HepG2 (cell line): ENCODE measurements at regions not wholly inside any gene's neighbourhood (a gene's known extent, or its start where the extent isn't known, plus 50 kb on each side); places are given as distances from the start of the nearest gene placed in this dataset.

Experiments
- ATAC-seq: fragments of 200-7000 bp; cut with Tn5 transposase; 3 replicates; pipeline ENCODE4 v1.9.1; 2020; ENCODE audit warnings: mild to moderate bottlenecking, moderate library complexity
- BruUV-seq: library from RNA; stranded (reverse); fragments of 400-500 nt; replicated peaks from 2 replicates; lab custom pipeline; 2021; lab: Mats Ljungman, UMichigan
- CTCF ChIA-PET: fragments of 300-600 bp; formaldehyde crosslinking; extraction: SDS; loops from one replicate; lab custom pipeline; 2021; ENCODE audit warnings: low total read pairs, inconsistent platforms, low intra/inter-chr PET ratio; lab: Yijun Ruan, JAX
- POLR2A ChIA-PET: fragments of 350-600 bp; sonication (Branson Sonifier 250); formaldehyde crosslinking; loops from one replicate; lab custom pipeline; 2020; ENCODE audit warnings: antibody characterized with exemption, inconsistent platforms; lab: Yijun Ruan, JAX
- DNase-seq: peaks from one replicate; pipeline ENCODE4 v3.0.0-alpha.2; 2015; ENCODE audit warnings: low spot score
- FAIRE-seq: peaks from 3 replicates; lab custom pipeline; 2011; peaks lifted over from hg19 to GRCh38; lab: Jason Lieb, UNC
- H2AFZ ChIP-seq: one replicate; pipeline ENCODE4 v1.6.1; 2011; ENCODE audit warnings: low read length, inconsistent platforms
- H3K27ac ChIP-seq: fragments of 300-600 bp; 3 replicates; pipeline ENCODE4 v1.8.0; 2011; ENCODE audit warnings: mixed run types, mild to moderate bottlenecking, mixed read lengths, low read length, inconsistent platforms; ENCODE audit not compliant: insufficient read depth; ENCODE audit errors: extremely low read length
- H3K27me3 ChIP-seq, 2 experiments: fragments of 200-600 bp in 1 of 2; 2 replicates in 1 of 2; 3 replicates in 1 of 2; pipeline versions ENCODE4 v1.6.0 to v1.8.0; 2011; ENCODE audit warnings: low read length in 2 of 2, mild to moderate bottlenecking in 2 of 2, moderate library complexity in 2 of 2, inconsistent platforms in 1 of 2; ENCODE audit not compliant: insufficient read depth in 2 of 2, control insufficient read depth in 1 of 2
- H3K36me3 ChIP-seq, 2 experiments: fragments of 200-600 bp in 1 of 2; replicated peaks in 1 of 2; 2 replicates in 1 of 2; 3 replicates in 1 of 2; pipeline versions ENCODE4 v1.5.1 to v1.8.0; 2011; ENCODE audit warnings: low read length in 2 of 2, inconsistent platforms in 1 of 2; ENCODE audit not compliant: insufficient read depth in 2 of 2, control insufficient read depth in 1 of 2
- H3K4me1 ChIP-seq: 2 replicates; pipeline ENCODE4 v1.5.1; 2012; ENCODE audit warnings: low read length, inconsistent platforms; ENCODE audit not compliant: insufficient read depth
- H3K4me2 ChIP-seq: 2 replicates; pipeline ENCODE4 v1.6.0; 2011; ENCODE audit warnings: low read depth, low read length, inconsistent platforms
- H3K4me3 ChIP-seq, 3 experiments: fragments of 200-600 bp in 1 of 3; sonication (generic), shearing (Covaris generic) in 1 of 3; replicated peaks in 1 of 3; 2 replicates each; pipeline ENCODE4 v1.5.1; 2011 to 2016; ENCODE audit warnings: low read length in 3 of 3, inconsistent platforms in 2 of 3, low read depth in 2 of 3, mild to moderate bottlenecking in 2 of 3, control low read depth in 1 of 3, mixed read lengths in 1 of 3; ENCODE audit not compliant: insufficient read depth in 1 of 3
- H3K79me2 ChIP-seq: one replicate; pipeline ENCODE4 v1.6.1; 2011; ENCODE audit warnings: low read length, inconsistent platforms; ENCODE audit not compliant: insufficient read depth
- H3K9ac ChIP-seq: 2 replicates; pipeline ENCODE4 v1.6.0; 2011; ENCODE audit warnings: mild to moderate bottlenecking, low read depth, low read length, inconsistent platforms; ENCODE audit not compliant: insufficient read depth
- H3K9me3 ChIP-seq: 2 replicates; pipeline ENCODE4 v1.5.1; 2012; ENCODE audit warnings: mild to moderate bottlenecking, low read length
- H4K20me1 ChIP-seq: 2 replicates; pipeline ENCODE4 v1.6.0; 2011; ENCODE audit warnings: inconsistent platforms, mild to moderate bottlenecking, low read length, moderate library complexity; ENCODE audit not compliant: insufficient read depth
- CCAR2 ChIP-seq: fragments of 200-400 bp; formaldehyde crosslinking; optimal IDR thresholded peaks from 2 replicates; pipeline ENCODE3; 2018; ENCODE audit warnings: low read depth, mild to moderate bottlenecking, low read length, moderate library complexity
- EEA1 ChIP-seq: sonication (generic); formaldehyde crosslinking; IDR thresholded peaks from 2 replicates; pipeline ENCODE4 v1.5.1; 2020; ENCODE audit warnings: mild to moderate bottlenecking, missing genetic modification reagents, borderline replicate concordance
- FOXM1 ChIP-seq: sonication (generic); formaldehyde crosslinking; IDR thresholded peaks from 2 replicates; pipeline ENCODE4 v1.5.0; 2020; ENCODE audit warnings: missing genetic modification reagents
- HDAC2 ChIP-seq: sonication (generic); formaldehyde crosslinking; IDR thresholded peaks from 2 replicates; pipeline ENCODE4 v1.4.0; 2020; ENCODE audit warnings: missing genetic modification reagents
- RAD21 ChIP-seq: fragments of 450-650 bp; formaldehyde crosslinking; IDR thresholded peaks from 2 replicates; pipeline ENCODE4 v1.5.0; 2020; ENCODE audit warnings: mild to moderate bottlenecking
- RFX5 ChIP-seq: IDR thresholded peaks from 2 replicates; pipeline ENCODE4 v1.6.1; 2011; ENCODE audit warnings: low read depth, low read length, improper control_type of control experiment
- ZNF496 ChIP-seq: sonication (generic); formaldehyde crosslinking; IDR thresholded peaks from 2 replicates; pipeline ENCODE4 v1.8.1; 2023; ENCODE audit warnings: mild to moderate bottlenecking, moderate library complexity, missing genetic modification reagents; ENCODE audit not compliant: insufficient replicate concordance
- ZNF550 ChIP-seq: sonication (generic); formaldehyde crosslinking; IDR thresholded peaks from 2 replicates; pipeline ENCODE4 v1.4.0; 2020; ENCODE audit warnings: mild to moderate bottlenecking, missing genetic modification reagents, borderline replicate concordance
- ZNF609 ChIP-seq: sonication (generic); formaldehyde crosslinking; IDR thresholded peaks from 2 replicates; pipeline ENCODE4 v1.4.0; 2020; ENCODE audit warnings: mild to moderate bottlenecking, missing genetic modification reagents, borderline replicate concordance
- ZNF749 ChIP-seq: sonication (generic); formaldehyde crosslinking; IDR thresholded peaks from 2 replicates; pipeline ENCODE4 v1.8.0; 2022; ENCODE audit warnings: mild to moderate bottlenecking, missing genetic modification reagents, moderate library complexity, borderline replicate concordance
- WGBS: methylation state at CpG from one replicate; pipeline ENCODE4 v1.1.6; 2017; ENCODE audit warnings: low lambda C conversion rate; 5-methylcytosine and 5-hydroxymethylcytosine counted together
- in situ Hi-C: cut with HindIII; loops from 2 replicates; pipeline ENCODE4 v1.10.0; 2017; ENCODE audit warnings: low pct_unique_long_range_greater_than_20kb; ENCODE audit not compliant: extremely low pct_ligation_motif_present
- intact Hi-C: fragments of 100-400 bp; cut with micrococcal nuclease; formaldehyde crosslinking; loops from one replicate; pipeline ENCODE4 v1.10.0; 2022; ENCODE audit not compliant: unreplicated experiment

GRCh38 chr6:159440911-159441703 is 251.9 kb downstream of the SOD2 start (continued):
- TF ChIP-seq ZNF609 (CRISPR knock-in tag), result no peak
- no peak for TF ChIP-seq RAD21 (CRISPR knock-in tag)
- TF ChIP-seq, all 625 proteins: peak for 0

- Histone ChIP-seq H3K4me3 (no peak overlapping the region), H3K27me3 (peaks cover 3 to 67% of the 10 kb centered on the region in 2 experiments; a peak in 3 of 5 replicates), H4K20me1 (no peaks in the 10 kb centered on the region), H3K9me3 (no peaks in the 10 kb centered on the region), H3K36me3 (no peaks in the 10 kb centered on the region), H3K4me1 (no peaks in the 10 kb centered on the region), H3K79me2 (no peaks in the 10 kb centered on the region), H3K9ac (no peak overlapping the region), H3K27ac (no peak overlapping the region), H3K4me2 (no peak overlapping the region), H2AFZ (no peak overlapping the region)
- ATAC-seq (no peak), FAIRE-seq (no peak), DNase-seq (no peak)
- intact Hi-C loops, result no loop called here
- in situ Hi-C loops, result no loop called here
- ChIA-PET CTCF (no interaction called here), POLR2A (no interaction called here)
- TF ChIP-seq ZNF496, result no peak
- TF ChIP-seq FOXM1 (CRISPR knock-in tag), result no peak
- TF ChIP-seq RFX5, result no peak
- no peak for TF ChIP-seq CCAR2
- no peak for TF ChIP-seq ZNF550 (CRISPR knock-in tag)
- no peak for TF ChIP-seq ZNF749 (CRISPR knock-in tag)
- TF ChIP-seq EEA1 (CRISPR knock-in tag), result no peak
- TF ChIP-seq HDAC2 (CRISPR knock-in tag), result no peak
- WGBS, result 41% methylated on average over 4 of the region's 4 CpGs
- BruUV-seq, result no TSS peak
Observed at GRCh38 chr6:159440349-159440748, 252.7 kb downstream of the SOD2 start.
